Thyroid gland (tissue), 4 donors: ENCODE measurements at regions not wholly inside any gene's neighbourhood (a gene's known extent, or its start where the extent isn't known, plus 50 kb on each side); places are given as distances from the start of the nearest gene placed in this dataset.

Experiments
- CTCF ChIP-seq, 6 experiments: fragments of 200-600 bp in 3 of 6; fragments of 450-650 bp in 3 of 6; sonication (generic) in 3 of 6; IDR thresholded peaks; one replicate each; pipeline ENCODE4 v1.5.1; 2016 to 2019; ENCODE audit warnings: antibody characterized with exemption in 6 of 6, mild to moderate bottlenecking in 2 of 6, inconsistent platforms in 1 of 6, moderate library complexity in 1 of 6
- POLR2A ChIP-seq, 2 donors: fragments of 450-650 bp; IDR thresholded peaks; one replicate each; pipeline ENCODE4 v1.6.1; 2017; ENCODE audit warnings: antibody characterized with exemption in 2 of 2, mild to moderate bottlenecking in 2 of 2, moderate library complexity in 1 of 2

GRCh38 chr13:24045597-24045996, 114.9 kb upstream of the SPATA13 start:
- TF ChIP-seq CTCF (IDR thresholded peaks at IDR 0.05) (no peak), POLR2A (IDR thresholded peaks at IDR 0.05) (no peak)
